HuH-7.5 (cell line): ENCODE measurements at regions not wholly inside any gene's neighbourhood (a gene's known extent, or its start where the extent isn't known, plus 50 kb on each side); places are given as distances from the start of the nearest gene placed in this dataset.

ENCODE experiments used
- DNase-seq: peaks from one replicate; pipeline ENCODE4 v3.0.0; 2011; ENCODE audit warnings: low spot score

- DNase-seq, result no peak
These were observed 311.0 kb downstream of the GABRB2 start for GRCh38 chr5:161235569-161235968.

GRCh38 chr5:161233553-161233952 lies 313.0 kb downstream of the GABRB2 start:
- DNase-seq, result no peak

GRCh38 chr5:161230221-161230620 lies 316.3 kb downstream of the GABRB2 start:
- no peak for DNase-seq

- DNase-seq, result no peak
These were observed 326.7 kb downstream of the GABRB2 start for GRCh38 chr5:161219816-161220215.

GRCh38 chr5:161216877-161217276 lies 329.6 kb downstream of the GABRB2 start:
- DNase-seq, result no peak

- no peak for DNase-seq
These were observed 334.3 kb downstream of the GABRB2 start for GRCh38 chr5:161212123-161212712.

GRCh38 chr5:161201558-161201957 lies 345.0 kb downstream of the GABRB2 start:
- DNase-seq, result no peak

GRCh38 chr5:161190778-161191177 lies 338.8 kb upstream of the ATP10B start:
- DNase-seq, result no peak

- DNase-seq, result no peak
These were observed 338.1 kb upstream of the ATP10B start for GRCh38 chr5:161190086-161190485.

- DNase-seq, result no peak
These were observed 337.4 kb upstream of the ATP10B start for GRCh38 chr5:161189452-161189851.

GRCh38 chr5:161183559-161183958 lies 331.5 kb upstream of the ATP10B start:
- no peak for DNase-seq

GRCh38 chr5:161176221-161176620 lies 324.2 kb upstream of the ATP10B start:
- no peak for DNase-seq

- no peak for DNase-seq
These were observed 317.8 kb upstream of the ATP10B start for GRCh38 chr5:161169776-161170175.

GRCh38 chr5:161167016-161167767 lies 315.2 kb upstream of the ATP10B start:
- DNase-seq, result no peak

- DNase-seq, result no peak
These were observed 314.1 kb upstream of the ATP10B start for GRCh38 chr5:161165998-161166660.

- DNase-seq, result no peak
These were observed 305.9 kb upstream of the ATP10B start for GRCh38 chr5:161157925-161158324.

- no peak for DNase-seq
These were observed 303.4 kb upstream of the ATP10B start for GRCh38 chr5:161155451-161155850.

GRCh38 chr5:161152415-161152940 lies 300.5 kb upstream of the ATP10B start:
- DNase-seq, result no peak

GRCh38 chr5:161150441-161150988 lies 298.5 kb upstream of the ATP10B start:
- no peak for DNase-seq

- no peak for DNase-seq
These were observed 297.1 kb upstream of the ATP10B start for GRCh38 chr5:161149078-161149477.

- no peak for DNase-seq
These were observed 286.9 kb upstream of the ATP10B start for GRCh38 chr5:161138751-161139455.

GRCh38 chr5:161134956-161135355 lies 282.9 kb upstream of the ATP10B start:
- no peak for DNase-seq
